Iris pigment epithelial cell (primary cell): ENCODE measurements at regions not wholly inside any gene's neighbourhood (a gene's known extent, or its start where the extent isn't known, plus 50 kb on each side); places are given as distances from the start of the nearest gene placed in this dataset.
"Not testable (repeated sequence)": the region's sequence is repeated elsewhere in the genome, so short reads cannot be mapped to it uniquely, and the experiment has no call there.

Source experiments
- DNase-seq: peaks from one replicate; pipeline ENCODE4 v3.0.0-alpha.2; 2011; ENCODE audit warnings: low read depth

- no peak for DNase-seq
These were observed 300.0 kb upstream of the ALG10B start for GRCh38 chr12:38016602-38017001.

DNA sequence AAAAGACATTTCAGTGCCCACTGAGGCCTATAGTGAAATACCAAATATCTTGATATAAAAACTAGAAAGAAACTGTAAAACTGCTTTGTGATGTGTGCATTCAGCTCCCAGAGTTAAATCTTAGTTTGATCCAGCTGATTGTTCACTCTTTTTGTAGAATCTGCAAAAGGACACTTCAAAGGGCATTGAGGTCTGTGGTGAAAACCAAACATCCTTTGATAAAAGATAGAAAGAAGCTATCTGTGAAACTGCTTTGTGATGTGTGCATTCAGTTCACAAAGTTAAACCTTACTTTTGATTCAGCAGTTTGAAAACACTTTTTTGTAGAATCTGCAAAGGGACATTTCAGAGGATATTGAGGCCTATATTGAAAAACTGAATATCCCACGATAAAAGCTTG is 290.7 kb upstream of the ALG10B start:
- DNase-seq: no peak

DNA sequence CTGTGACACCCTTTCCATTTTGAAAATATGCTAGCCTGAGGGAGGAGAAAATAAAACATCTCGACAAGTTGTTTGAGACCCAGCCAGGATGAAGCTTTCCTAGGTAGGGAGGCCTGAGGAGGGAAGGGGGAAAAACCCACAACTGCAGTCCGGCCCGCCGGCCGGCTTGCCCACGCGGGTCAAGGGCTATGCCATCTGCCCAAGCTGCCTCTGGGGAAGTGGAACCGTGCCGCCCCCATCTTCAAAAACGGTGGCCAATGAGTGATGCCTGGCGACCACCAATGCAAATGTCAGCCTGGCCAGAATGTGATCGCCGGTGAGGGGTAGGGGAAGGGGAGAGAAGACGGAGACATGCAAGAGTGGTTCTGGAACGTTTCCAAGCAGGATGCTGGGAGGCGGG is 263.5 kb upstream of the ALG10B start:
- DNase-seq: no peak

DNA sequence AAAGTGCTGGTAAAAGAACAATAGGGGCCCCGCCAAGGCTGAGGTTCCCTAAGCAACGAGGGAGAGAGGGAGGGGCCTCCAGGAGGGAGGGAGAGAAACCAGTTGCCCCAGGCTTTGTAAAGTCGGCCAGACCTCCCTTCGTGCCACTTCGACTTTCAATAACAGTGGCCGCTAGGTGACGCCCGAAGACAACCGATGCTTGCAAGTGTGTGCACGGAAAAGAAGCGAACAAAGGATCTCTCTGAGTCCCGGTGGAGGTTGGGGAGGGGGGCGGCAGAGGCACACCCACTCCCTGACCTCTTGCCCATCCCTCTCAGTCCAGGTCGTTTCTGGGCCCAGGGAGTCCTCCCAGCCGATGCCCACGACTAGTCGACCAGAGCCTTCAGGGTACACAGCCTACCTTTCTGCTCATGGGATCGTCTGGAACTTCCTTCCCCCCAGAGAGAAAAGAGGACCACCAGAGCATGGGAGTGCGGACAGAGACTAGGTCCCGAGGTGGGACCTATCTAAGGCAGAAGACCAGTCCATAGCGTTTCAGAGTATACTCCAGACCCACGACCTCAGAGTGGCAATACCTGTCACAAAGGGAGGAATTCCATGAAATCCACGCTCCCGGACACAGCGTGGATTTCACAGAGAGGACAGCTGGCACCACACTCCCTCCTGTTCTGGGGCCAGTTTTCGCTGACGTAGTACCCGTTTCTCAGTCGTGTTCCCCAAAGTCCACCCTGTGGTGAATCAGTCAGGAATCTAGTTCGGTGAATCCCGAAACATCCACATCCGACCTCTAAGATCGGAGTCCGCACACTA is 262.7 kb upstream of the ALG10B start:
- DNase-seq: no peak

- no peak for DNase-seq
These were observed 259.6 kb upstream of the ALG10B start for GRCh38 chr12:38056701-38057689.

- no peak for DNase-seq
These were observed 216.9 kb upstream of the ALG10B start for GRCh38 chr12:38099686-38100085.

DNA sequence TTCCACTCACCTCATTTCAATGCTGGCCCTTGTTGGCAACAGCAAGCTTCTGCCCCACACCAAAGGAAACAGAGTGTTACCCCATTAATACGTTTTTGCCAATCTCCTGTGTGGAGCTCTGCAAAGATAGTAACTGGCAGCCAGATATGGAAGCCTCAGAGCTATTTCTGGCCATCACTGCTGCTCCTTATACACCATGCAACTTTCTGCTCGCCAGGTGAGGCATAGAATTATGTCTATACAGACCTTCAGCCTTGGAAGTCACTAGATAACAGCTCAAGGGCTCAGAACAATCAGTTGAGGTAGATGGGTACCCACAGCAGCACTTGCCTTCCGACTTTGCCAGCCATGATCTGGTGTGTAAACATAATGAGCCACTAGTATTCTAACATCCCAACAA is 214.8 kb upstream of the ALG10B start:
- DNase-seq: no peak

DNA sequence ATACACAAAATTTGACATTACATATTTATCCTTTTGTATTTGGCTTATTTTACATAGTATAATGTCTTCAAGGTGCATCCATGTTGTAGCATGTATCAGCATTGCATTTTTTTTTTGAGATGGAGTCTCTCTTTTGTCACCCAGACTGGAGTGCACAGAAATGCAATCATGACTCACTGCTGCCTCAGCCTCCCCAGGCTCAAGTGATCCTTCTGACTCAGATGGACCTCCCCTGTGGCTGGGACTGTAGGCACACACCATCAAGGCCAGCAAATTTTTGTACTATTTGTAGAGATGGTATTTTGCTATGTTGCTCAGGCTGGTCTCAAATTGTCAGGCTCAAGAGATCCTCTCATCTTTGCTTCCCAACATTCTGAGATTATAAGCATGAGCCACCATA is 214.4 kb upstream of the ALG10B start:
- no peak for DNase-seq

GRCh38 chr12:38110026-38110699 is 206.4 kb upstream of the ALG10B start:
- no peak for DNase-seq

DNA sequence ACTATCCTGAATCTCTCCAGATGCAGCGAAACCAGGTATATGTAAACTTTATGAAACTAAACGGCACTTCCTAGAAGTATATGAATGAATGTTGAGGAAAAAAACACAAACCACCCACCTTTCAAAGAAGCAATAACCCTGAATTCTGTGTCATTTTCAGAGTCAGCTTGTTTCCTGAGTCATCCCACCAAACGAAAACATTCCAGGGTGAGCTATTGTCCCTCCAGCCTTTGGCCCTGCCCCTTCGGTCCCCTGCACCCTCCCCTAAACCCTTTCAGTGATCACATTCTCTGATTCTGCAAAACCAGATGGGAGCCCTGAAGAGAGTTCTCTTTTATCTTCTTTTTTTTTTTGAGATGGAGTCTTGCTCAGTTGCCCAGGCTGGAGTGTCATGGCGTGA is 202.6 kb upstream of the ALG10B start:
- DNase-seq: no peak

DNA sequence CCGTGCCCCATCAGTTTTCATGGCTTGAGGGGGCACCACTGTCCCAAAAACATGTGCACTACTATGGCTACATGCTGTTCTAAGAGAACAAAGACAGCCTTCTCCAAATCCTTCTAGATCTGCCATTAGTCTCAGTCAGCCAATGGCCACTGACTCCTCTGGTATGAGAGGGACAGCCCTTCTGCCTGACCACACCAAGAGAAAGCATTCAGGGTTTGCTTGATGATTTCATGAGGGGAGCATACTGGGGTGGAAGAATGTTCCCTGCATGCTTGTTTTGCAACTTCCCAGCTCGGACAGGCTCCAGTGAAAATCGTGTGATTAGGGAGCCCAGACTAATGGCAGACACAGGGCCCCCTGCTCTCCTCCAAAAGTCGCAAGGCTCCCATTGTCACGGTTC is 199.6 kb upstream of the ALG10B start:
- no peak for DNase-seq

- DNase-seq: no peak
These were observed 197.9 kb upstream of the ALG10B start for GRCh38 chr12:38118632-38119031.

DNA sequence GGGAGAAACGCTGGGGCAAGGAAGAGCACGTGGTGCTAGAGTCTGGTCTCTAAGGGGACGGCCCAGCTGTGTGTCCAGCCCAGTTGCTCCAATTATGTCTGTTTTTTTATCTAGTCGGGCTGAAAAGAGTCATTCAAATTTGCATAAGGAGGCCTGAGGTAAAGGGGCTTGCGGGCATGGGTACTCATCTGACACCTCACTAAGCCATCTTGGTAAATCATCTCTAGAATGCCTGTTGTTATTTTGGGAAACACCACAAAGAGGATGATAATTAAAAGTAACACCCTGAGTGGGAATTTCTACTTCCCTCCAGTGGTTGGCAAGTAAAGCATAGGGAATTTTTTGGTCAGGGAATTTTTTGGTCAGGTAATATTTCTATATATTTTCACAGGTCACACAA is 196.1 kb upstream of the ALG10B start:
- DNase-seq: no peak

GRCh38 chr12:38123028-38123427 is 193.5 kb upstream of the ALG10B start:
- DNase-seq: not testable (repeated sequence)

DNA sequence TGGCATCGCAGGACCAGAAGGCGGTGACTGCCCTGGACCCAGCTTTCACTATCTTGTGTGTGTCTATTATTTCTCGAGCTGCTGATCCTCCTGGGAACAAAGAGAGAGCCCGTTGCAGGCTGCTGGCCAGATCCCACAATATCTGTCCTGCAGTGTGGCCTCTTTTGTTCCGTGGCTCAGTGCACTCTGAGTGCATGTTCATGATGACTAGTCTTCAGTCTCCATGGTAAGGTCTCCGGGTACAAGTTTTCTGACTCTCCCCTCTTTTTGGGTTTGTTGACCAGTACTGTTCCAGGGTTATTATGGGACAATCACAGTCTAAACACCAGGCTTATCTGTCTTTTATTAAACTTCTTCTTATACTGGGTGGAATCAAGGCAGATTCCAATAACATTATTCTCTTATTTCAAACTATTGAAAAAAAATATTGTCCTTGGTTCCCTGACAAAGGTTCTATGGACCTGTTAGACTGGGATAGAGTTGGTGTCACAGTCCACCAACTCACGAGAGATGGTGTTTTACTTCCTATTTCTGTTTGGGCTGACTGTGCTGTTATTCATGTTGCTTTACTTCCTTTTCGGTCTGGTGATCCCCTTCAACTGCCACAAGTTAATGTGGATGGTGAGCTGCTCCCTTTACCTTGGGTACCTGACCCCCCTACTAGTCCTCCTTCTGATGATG is 192.9 kb upstream of the ALG10B start:
- DNase-seq: no peak

DNA sequence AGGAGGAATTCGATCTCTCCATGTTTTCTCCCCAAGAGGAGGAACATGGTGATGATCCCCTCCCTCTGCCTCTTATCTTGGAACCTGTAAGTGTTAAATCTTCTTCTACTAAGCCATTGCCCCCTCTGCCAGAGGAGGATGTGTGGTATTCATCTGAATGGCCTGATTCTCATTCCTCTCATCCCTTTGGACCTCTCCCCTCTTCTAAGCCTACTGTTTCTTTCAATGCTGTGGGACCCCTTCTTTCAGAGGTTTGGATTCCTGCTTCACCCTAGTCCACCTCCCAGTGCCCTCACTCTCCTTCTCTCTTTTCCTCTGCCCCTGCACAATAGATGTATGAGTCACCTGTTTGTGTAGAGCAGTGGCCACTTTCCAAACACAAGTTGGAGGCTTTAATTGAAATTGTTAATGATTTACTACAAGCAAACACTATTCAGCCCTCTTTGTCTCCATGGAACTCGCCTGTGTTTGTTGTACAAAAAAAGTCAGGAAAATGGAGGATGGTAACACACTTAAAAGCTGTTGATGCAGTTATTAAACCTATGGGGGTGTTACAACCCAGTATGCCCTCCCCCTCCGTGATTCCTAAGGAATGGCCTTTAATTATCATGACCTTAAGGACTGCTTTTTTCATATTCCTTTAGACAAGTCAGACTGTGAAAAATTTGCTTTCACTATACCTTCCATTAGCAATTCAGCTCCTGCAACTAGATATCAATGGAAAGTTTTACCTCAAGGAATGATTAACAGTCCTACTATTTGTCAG is 192.1 kb upstream of the ALG10B start:
- DNase-seq: no peak

DNA sequence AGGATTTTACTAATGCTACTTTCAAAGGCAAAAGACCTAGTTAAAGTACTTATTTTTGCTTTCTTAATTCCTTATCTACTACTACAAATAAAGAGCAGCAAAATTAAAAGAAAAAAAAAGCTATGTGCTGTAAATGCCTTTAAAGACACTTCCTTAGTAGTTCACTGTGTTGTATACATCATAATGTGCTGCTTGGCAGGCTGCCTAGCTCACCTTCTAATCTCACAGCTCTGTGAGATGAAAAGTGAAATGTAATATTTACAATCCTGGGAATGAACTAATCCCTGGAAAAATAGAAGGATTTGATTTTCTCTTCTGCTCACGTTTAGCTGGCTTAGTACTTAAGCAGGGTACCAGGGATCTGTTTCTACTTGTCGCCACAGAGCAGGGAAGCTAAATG is 184.4 kb upstream of the ALG10B start:
- DNase-seq: no peak

- DNase-seq: no peak
These were observed 179.3 kb upstream of the ALG10B start for GRCh38 chr12:38137287-38137686.

GRCh38 chr12:38137716-38138115 is 178.9 kb upstream of the ALG10B start:
- DNase-seq: no peak

DNA sequence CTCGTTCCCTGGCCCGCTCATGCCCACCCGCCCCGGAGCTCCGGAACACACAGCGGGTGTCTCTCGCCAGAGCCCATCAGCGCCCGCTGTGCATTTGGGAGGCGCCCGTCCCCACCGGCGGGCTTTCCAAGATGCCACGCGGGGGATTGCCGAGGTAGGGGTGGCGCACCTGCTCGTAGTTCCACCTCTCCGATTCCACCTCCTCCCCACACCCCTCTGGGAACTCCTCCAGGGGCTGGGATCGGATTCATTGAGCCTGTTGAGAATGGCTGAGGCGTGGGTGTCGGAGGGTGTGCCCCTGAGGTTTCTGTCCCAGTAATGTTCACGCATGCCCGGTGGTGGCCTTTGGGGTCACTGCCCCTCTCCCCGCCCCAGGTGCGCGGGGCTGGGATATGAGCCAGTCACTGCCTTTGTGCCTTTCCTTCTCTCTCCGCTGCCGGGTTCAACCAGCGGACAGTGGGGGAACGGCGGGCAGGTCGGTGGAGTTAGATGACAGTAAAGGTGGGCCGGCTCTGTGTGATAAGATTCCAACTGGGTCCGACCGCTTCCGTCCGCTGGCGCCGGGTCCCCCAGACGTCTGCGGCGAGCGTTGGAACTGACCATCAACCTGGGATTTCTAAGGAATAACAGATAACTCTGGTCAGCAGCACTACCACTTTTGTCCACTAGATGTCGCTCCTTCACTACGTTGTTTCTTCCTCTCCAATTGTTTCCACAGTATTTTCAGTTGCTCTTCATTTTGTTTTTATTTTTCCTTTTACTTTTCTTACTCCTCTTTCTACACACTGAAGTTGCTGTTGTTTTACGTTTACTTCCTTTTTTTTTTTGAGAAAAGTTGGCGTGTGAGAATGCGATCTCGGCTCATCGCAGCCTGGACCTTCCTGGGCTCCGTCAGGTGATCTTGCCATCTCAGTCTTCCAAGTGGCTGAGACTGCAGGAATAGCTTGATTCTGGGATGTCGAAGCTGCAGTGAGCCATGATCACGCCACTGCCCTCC is 178.1 kb upstream of the ALG10B start:
- DNase-seq: peak; percentile 44
